ENCODE measurements at regions not wholly inside any gene's neighbourhood (a gene's known extent, or its start where the extent isn't known, plus 50 kb on each side); places are given as distances from the start of the nearest gene placed in this dataset.

DNA sequence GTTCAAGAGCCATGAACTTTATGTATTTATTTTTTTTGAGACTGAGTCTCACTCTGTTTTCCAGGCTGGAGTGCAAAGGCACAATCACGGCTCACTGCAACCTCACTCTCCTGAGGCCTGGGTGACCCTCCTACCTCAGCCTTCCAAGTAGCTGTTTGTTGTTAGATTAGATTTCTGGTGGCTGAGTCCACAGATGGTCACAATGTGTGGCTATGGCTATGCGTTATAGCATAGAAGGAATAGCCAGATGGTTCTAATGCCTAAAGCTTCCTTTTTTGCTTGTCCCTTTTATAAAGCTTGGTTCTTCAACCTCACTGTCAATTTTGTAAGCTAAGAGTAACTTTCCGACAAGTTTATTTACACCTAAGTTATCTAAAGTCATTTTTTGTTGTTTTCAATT, 62.3 kb upstream of the FMN2 start:
- Histone ChIP-seq H3K4me3 (no peak overlapping the region), H3K4me2 (ENCODE audit: insufficient read depth, low read length) (no peak overlapping the region), H3K9me3 (replicated peaks; ENCODE audit: control insufficient read depth, insufficient read depth, low read depth, low read length) (no peaks in the 10 kb centered on the region), H3K27me3 (ENCODE audit: control insufficient read depth in 2 of 2, insufficient read depth in 2 of 2, low read length in 2 of 2) (no peaks in the 10 kb centered on the region), H4K20me1 (replicated peaks; ENCODE audit: control insufficient read depth, insufficient read depth, low read length) (no peaks in the 10 kb centered on the region), H3K36me3 (ENCODE audit: control insufficient read depth, insufficient read depth, low read length) (no peaks in the 10 kb centered on the region), H3K27ac (ENCODE audit: extremely low read depth, low read depth, low read length) (no peak overlapping the region), H3K4me1 (replicated peaks in 1 of 2; ENCODE audit: control insufficient read depth in 2 of 2, insufficient read depth in 2 of 2, low read length in 2 of 2) (no peaks in the 10 kb centered on the region), H3K9ac (ENCODE audit: insufficient read depth in 1 of 2, low read depth in 2 of 2, low read length in 2 of 2) (no peak overlapping the region), H2AFZ (ENCODE audit: low read depth, low read length) (no peak overlapping the region), H3K79me2 (ENCODE audit: control insufficient read depth, insufficient read depth, low read length) (no peaks in the 10 kb centered on the region), H3K9me1 (ENCODE audit: control insufficient read depth, insufficient read depth, low read length) (no peaks in the 10 kb centered on the region)
- FAIRE-seq (no peak), DNase-seq (ENCODE audit: extremely low read depth in 1 of 4, low spot score in 3 of 4) (no peak), ATAC-seq (no peak)
- intact Hi-C loops (cut with micrococcal nuclease) = no loop called here
- ChIA-PET CTCF (ENCODE audit: low intra/inter-chr PET ratio) (interaction anchor here (0.7 kb wide), 1 partner anchor 634 kb away, joined by 3 read pairs; no protein-coding TSS in a partner anchor), POLR2A (no interaction called here)
- BruUV-seq (replicated peaks) = no TSS peak
- in situ Hi-C loops (cut with MboI) = no loop called here
- TF ChIP-seq TRIM24 (IDR thresholded peaks at IDR 0.05) (no peak), KAT8 (IDR thresholded peaks at IDR 0.05; ENCODE audit: low read depth) (no peak), ZNF146 (CRISPR knock-in tag; IDR thresholded peaks at IDR 0.05; ENCODE audit: unreplicated experiment) (no peak), XRCC4 (IDR thresholded peaks at IDR 0.05; ENCODE audit: extremely low read depth, insufficient read depth, insufficient read length) (no peak), TCF3 (CRISPR knock-in tag; IDR thresholded peaks at IDR 0.05) (no peak), CCAR2 (IDR thresholded peaks at IDR 0.05; ENCODE audit: low read depth, low read length) (no peak), CBFA2T3 (IDR thresholded peaks at IDR 0.05) (no peak), NR3C1 (CRISPR knock-in tag; IDR thresholded peaks at IDR 0.05) (no peak), COPS2 (conservative IDR thresholded peaks at IDR 0.05) (no peak), ZNF253 (CRISPR knock-in tag; conservative IDR thresholded peaks at IDR 0.05) (no peak), YBX1 (IDR thresholded peaks at IDR 0.05) (no peak), ZNF444 (CRISPR knock-in tag; IDR thresholded peaks at IDR 0.05) (no peak)
- TF ChIP-seq, protein P1, sequence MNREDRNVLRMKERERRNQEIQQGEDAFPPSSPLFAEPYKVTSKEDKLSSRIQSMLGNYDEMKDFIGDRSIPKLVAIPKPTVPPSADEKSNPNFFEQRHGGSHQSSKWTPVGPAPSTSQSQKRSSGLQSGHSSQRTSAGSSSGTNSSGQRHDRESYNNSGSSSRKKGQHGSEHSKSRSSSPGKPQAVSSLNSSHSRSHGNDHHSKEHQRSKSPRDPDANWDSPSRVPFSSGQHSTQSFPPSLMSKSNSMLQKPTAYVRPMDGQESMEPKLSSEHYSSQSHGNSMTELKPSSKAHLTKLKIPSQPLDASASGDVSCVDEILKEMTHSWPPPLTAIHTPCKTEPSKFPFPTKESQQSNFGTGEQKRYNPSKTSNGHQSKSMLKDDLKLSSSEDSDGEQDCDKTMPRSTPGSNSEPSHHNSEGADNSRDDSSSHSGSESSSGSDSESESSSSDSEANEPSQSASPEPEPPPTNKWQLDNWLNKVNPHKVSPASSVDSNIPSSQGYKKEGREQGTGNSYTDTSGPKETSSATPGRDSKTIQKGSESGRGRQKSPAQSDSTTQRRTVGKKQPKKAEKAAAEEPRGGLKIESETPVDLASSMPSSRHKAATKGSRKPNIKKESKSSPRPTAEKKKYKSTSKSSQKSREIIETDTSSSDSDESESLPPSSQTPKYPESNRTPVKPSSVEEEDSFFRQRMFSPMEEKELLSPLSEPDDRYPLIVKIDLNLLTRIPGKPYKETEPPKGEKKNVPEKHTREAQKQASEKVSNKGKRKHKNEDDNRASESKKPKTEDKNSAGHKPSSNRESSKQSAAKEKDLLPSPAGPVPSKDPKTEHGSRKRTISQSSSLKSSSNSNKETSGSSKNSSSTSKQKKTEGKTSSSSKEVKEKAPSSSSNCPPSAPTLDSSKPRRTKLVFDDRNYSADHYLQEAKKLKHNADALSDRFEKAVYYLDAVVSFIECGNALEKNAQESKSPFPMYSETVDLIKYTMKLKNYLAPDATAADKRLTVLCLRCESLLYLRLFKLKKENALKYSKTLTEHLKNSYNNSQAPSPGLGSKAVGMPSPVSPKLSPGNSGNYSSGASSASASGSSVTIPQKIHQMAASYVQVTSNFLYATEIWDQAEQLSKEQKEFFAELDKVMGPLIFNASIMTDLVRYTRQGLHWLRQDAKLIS (CRISPR knock-in tag; IDR thresholded peaks at IDR 0.05) = no peak
- 0% methylated on average over 3 of the region's 3 CpGs for WGBS (ENCODE audit: insufficient coverage, low coverage, missing lambda C conversion rate)

Data from K562 (cell line).